GM18907 (cell line): ENCODE measurements at regions not wholly inside any gene's neighbourhood (a gene's known extent, or its start where the extent isn't known, plus 50 kb on each side); places are given as distances from the start of the nearest gene placed in this dataset.
"Not testable (repeated sequence)": the region's sequence is repeated elsewhere in the genome, so short reads cannot be mapped to it uniquely, and the experiment has no call there.

Experiments used
- ATAC-seq: cut with Tn5 transposase; IDR thresholded peaks from one replicate; pipeline ENCODE4 v1.9.1; 2021; ENCODE audit warnings: mild to moderate bottlenecking, moderate library complexity; ENCODE audit not compliant: unreplicated experiment

- no peak for ATAC-seq
Observed at GRCh38 chr21:25273959-25274358, 333.3 kb downstream of the MRPL39 start.

- no peak for ATAC-seq
Observed at GRCh38 chr21:25254491-25255174, 352.6 kb downstream of the MRPL39 start.

- ATAC-seq, result no peak
Observed at GRCh38 chr21:25246546-25246945, 360.7 kb downstream of the MRPL39 start.

- ATAC-seq, result no peak
Observed at GRCh38 chr21:25244735-25245134, 362.5 kb downstream of the MRPL39 start.

GRCh38 chr21:25243808-25244207 is 363.5 kb downstream of the MRPL39 start:
- ATAC-seq, result no peak

- no peak for ATAC-seq
Observed at GRCh38 chr21:25240974-25241373, 366.3 kb downstream of the MRPL39 start.

GRCh38 chr21:25234857-25235801 is 372.2 kb downstream of the MRPL39 start:
- ATAC-seq, result peak; percentile 95

- ATAC-seq, result no peak
Observed at GRCh38 chr21:25220954-25221353, 386.3 kb downstream of the MRPL39 start.

GRCh38 chr21:25220169-25220568 is 387.1 kb downstream of the MRPL39 start:
- no peak for ATAC-seq

GRCh38 chr21:25215698-25216384 is 391.4 kb downstream of the MRPL39 start:
- peak; percentile 98 for ATAC-seq

- ATAC-seq, result no peak
Observed at GRCh38 chr21:25214676-25215075, 392.6 kb downstream of the MRPL39 start.

GRCh38 chr21:25199944-25200343 is 407.3 kb downstream of the MRPL39 start:
- no peak for ATAC-seq

- peak; percentile 59 for ATAC-seq
Observed at GRCh38 chr21:25191141-25191540, 416.1 kb downstream of the MRPL39 start.

- no peak for ATAC-seq
Observed at GRCh38 chr21:25189497-25189896, 417.8 kb downstream of the MRPL39 start.

- peak; percentile 89 for ATAC-seq
Observed at GRCh38 chr21:25188677-25189079, 418.6 kb downstream of the MRPL39 start.

GRCh38 chr21:25186273-25186672 is 421.0 kb downstream of the MRPL39 start:
- ATAC-seq, result peak; percentile 33

- no peak for ATAC-seq
Observed at GRCh38 chr21:25183577-25183976, 423.7 kb downstream of the MRPL39 start.

GRCh38 chr21:25181690-25182089 is 425.6 kb downstream of the MRPL39 start:
- ATAC-seq, result not testable (repeated sequence)

GRCh38 chr21:25179116-25179515 is 428.2 kb downstream of the MRPL39 start:
- no peak for ATAC-seq

GRCh38 chr21:25176637-25177412 is 430.5 kb downstream of the MRPL39 start:
- peak; percentile 94 for ATAC-seq

- peak; percentile 71 for ATAC-seq
Observed at GRCh38 chr21:25175938-25176337, 431.3 kb downstream of the MRPL39 start.
